DND-41 (cell line): ENCODE measurements at regions not wholly inside any gene's neighbourhood (a gene's known extent, or its start where the extent isn't known, plus 50 kb on each side); places are given as distances from the start of the nearest gene placed in this dataset.

Source experiments
- ATAC-seq: fragments of 200-7000 bp; cut with Tn5 transposase; 3 replicates; pipeline ENCODE4 v1.9.1; 2021; ENCODE audit warnings: low read depth; ENCODE audit not compliant: insufficient read depth
- DNase-seq: peaks from one replicate; pipeline ENCODE4 v3.0.0-alpha.2; 2020
- H2AFZ ChIP-seq: 2 replicates; pipeline ENCODE4 v1.6.0; 2012; ENCODE audit warnings: low read depth, low read length
- H3K27ac ChIP-seq: 2 replicates; pipeline ENCODE4 v1.5.1; 2012; ENCODE audit warnings: low read length, inconsistent platforms
- H3K27me3 ChIP-seq: fragments of 200-600 bp; sonication (generic); 2 replicates; pipeline ENCODE4 v1.6.0; 2012; ENCODE audit warnings: low read length, mild to moderate bottlenecking, inconsistent platforms; ENCODE audit not compliant: insufficient read depth, poor library complexity
- H3K36me3 ChIP-seq: 2 replicates; pipeline ENCODE4 v1.5.1; 2012; ENCODE audit warnings: low read length, inconsistent platforms; ENCODE audit not compliant: insufficient read depth
- H3K4me1 ChIP-seq: 2 replicates; pipeline ENCODE4 v1.5.1; 2012; ENCODE audit warnings: mild to moderate bottlenecking, low read length; ENCODE audit not compliant: insufficient read depth
- H3K4me2 ChIP-seq: 2 replicates; pipeline ENCODE4 v1.6.0; 2012; ENCODE audit warnings: mild to moderate bottlenecking, moderate library complexity, low read length, inconsistent platforms; ENCODE audit not compliant: insufficient read depth
- H3K4me3 ChIP-seq, 2 experiments: fragments of 200-600 bp in 1 of 2; shearing (Covaris generic) in 1 of 2; 2 replicates each; pipeline ENCODE4 v1.5.1; 2012 to 2016; ENCODE audit warnings: inconsistent platforms in 2 of 2, low read length in 2 of 2, mild to moderate bottlenecking in 2 of 2, low read depth in 1 of 2, moderate library complexity in 1 of 2
- H3K79me2 ChIP-seq: 2 replicates; pipeline ENCODE4 v1.6.0; 2012; ENCODE audit warnings: low read length, inconsistent platforms; ENCODE audit not compliant: insufficient read depth
- H3K9ac ChIP-seq: 2 replicates; pipeline ENCODE4 v1.6.0; 2012; ENCODE audit warnings: low read depth, mild to moderate bottlenecking, inconsistent platforms, low read length, moderate library complexity
- H3K9me3 ChIP-seq: 2 replicates; pipeline ENCODE4 v1.5.1; 2012; ENCODE audit warnings: low read length, moderate library complexity, mild to moderate bottlenecking, inconsistent platforms; ENCODE audit not compliant: insufficient read depth, severe bottlenecking
- H4K20me1 ChIP-seq: 2 replicates; pipeline ENCODE4 v1.6.0; 2012; ENCODE audit warnings: low read length; ENCODE audit not compliant: insufficient read depth
- CTCF ChIP-seq: IDR thresholded peaks from 2 replicates; pipeline ENCODE4 v1.5.1; 2012; ENCODE audit warnings: borderline replicate concordance, low read length, moderate library complexity, mild to moderate bottlenecking; ENCODE audit not compliant: poor library complexity, severe bottlenecking; ENCODE audit errors: extremely low read depth
- EZH2 ChIP-seq: IDR thresholded peaks from 3 replicates; pipeline ENCODE4 v1.6.1; 2012; ENCODE audit warnings: borderline replicate concordance, low read depth, mild to moderate bottlenecking, moderate library complexity, low read length, inconsistent platforms; ENCODE audit not compliant: severe bottlenecking

GRCh38 chr6:170475118-170475517 lies 78.0 kb downstream of the PSMB1 start:
- H3K27me3 ChIP-seq: peaks cover 12% of the 10 kb centered on the region
- H3K4me1 ChIP-seq: no peaks in the 10 kb centered on the region
- DNase-seq (no peak), ATAC-seq (no peak)
- H3K4me2 ChIP-seq: no peak overlapping the region
- no peak overlapping the region for H2AFZ ChIP-seq
- no peak overlapping the region for H3K9ac ChIP-seq
- H3K27ac ChIP-seq: no peak overlapping the region
- no peak overlapping the region for H3K4me3 ChIP-seq
- TF ChIP-seq CTCF (no peak), EZH2 (no peak)
- H3K9me3 ChIP-seq: no peaks in the 10 kb centered on the region
- no peaks in the 10 kb centered on the region for H4K20me1 ChIP-seq
- no peaks in the 10 kb centered on the region for H3K79me2 ChIP-seq
- no peaks in the 10 kb centered on the region for H3K36me3 ChIP-seq

- Histone ChIP-seq H4K20me1 (no peaks in the 10 kb centered on the region), H3K9me3 (no peaks in the 10 kb centered on the region), H3K4me3 (no peak overlapping the region), H3K79me2 (no peaks in the 10 kb centered on the region), H3K4me1 (no peaks in the 10 kb centered on the region), H3K27me3 (peaks cover 12% of the 10 kb centered on the region), H3K9ac (no peak overlapping the region), H3K36me3 (no peaks in the 10 kb centered on the region), H3K4me2 (no peak overlapping the region), H2AFZ (no peak overlapping the region), H3K27ac (no peak overlapping the region)
- no peak for ATAC-seq
- TF ChIP-seq CTCF (no peak), EZH2 (no peak)
- DNase-seq: no peak
Observed at GRCh38 chr6:170473801-170474200, 79.3 kb downstream of the PSMB1 start.

GRCh38 chr6:170473301-170473717 lies 79.8 kb downstream of the PSMB1 start:
- Histone ChIP-seq H3K4me3 (no peak overlapping the region), H3K36me3 (no peaks in the 10 kb centered on the region), H3K27ac (no peak overlapping the region), H2AFZ (no peak overlapping the region), H3K4me1 (no peaks in the 10 kb centered on the region), H3K27me3 (peaks cover 12% of the 10 kb centered on the region), H3K9me3 (peaks cover 2% of the 10 kb centered on the region), H4K20me1 (no peaks in the 10 kb centered on the region), H3K4me2 (no peak overlapping the region), H3K79me2 (no peaks in the 10 kb centered on the region), H3K9ac (no peak overlapping the region)
- DNase-seq: no peak
- no peak for TF ChIP-seq CTCF
- TF ChIP-seq EZH2: no peak
- no peak; the same call in 2 of the 3 replicates for ATAC-seq

GRCh38 chr6:170471491-170471890 lies 81.6 kb downstream of the PSMB1 start:
- H3K4me1 ChIP-seq: no peaks in the 10 kb centered on the region
- H3K79me2 ChIP-seq: no peaks in the 10 kb centered on the region
- peaks cover 11% of the 10 kb centered on the region for H3K9me3 ChIP-seq
- H3K4me3 ChIP-seq: no peak overlapping the region
- TF ChIP-seq CTCF: no peak
- no peak for TF ChIP-seq EZH2
- no peak overlapping the region for H2AFZ ChIP-seq
- H3K27ac ChIP-seq: no peak overlapping the region
- H3K36me3 ChIP-seq: no peaks in the 10 kb centered on the region
- H4K20me1 ChIP-seq: no peaks in the 10 kb centered on the region
- ATAC-seq: no peak
- H3K4me2 ChIP-seq: no peak overlapping the region
- peaks cover 9% of the 10 kb centered on the region for H3K27me3 ChIP-seq
- no peak overlapping the region for H3K9ac ChIP-seq
- no peak for DNase-seq
